GM23248 (cell line): ENCODE measurements at regions not wholly inside any gene's neighbourhood (a gene's known extent, or its start where the extent isn't known, plus 50 kb on each side); places are given as distances from the start of the nearest gene placed in this dataset.

Experiments used
- DNase-seq: peaks from one replicate; pipeline ENCODE4 v3.0.0-alpha.2; 2015
- H2AFZ ChIP-seq: fragments of 200-600 bp; sonication (generic); 2 replicates; pipeline ENCODE4 v1.6.1; 2016; ENCODE audit warnings: antibody characterized with exemption
- H3F3A ChIP-seq: fragments of 200-600 bp; sonication (generic); 2 replicates; pipeline ENCODE4 v1.6.1; 2016; ENCODE audit warnings: mild to moderate bottlenecking, antibody characterized with exemption, mixed run types; ENCODE audit not compliant: insufficient read depth
- H3K27ac ChIP-seq: fragments of 200-600 bp; sonication (generic); 2 replicates; pipeline ENCODE4 v1.5.1; 2016; ENCODE audit warnings: mild to moderate bottlenecking
- H3K27me3 ChIP-seq: fragments of 200-600 bp; sonication (generic); replicated peaks from 2 replicates; pipeline ENCODE4 v1.6.1; 2016; ENCODE audit warnings: mild to moderate bottlenecking; ENCODE audit not compliant: insufficient read depth
- H3K36me3 ChIP-seq: fragments of 200-600 bp; sonication (generic); 2 replicates; pipeline ENCODE4 v1.6.1; 2016; ENCODE audit warnings: low read depth, mild to moderate bottlenecking
- H3K4me1 ChIP-seq: fragments of 200-600 bp; sonication (generic); 2 replicates; pipeline ENCODE4 v1.6.1; 2016; ENCODE audit warnings: mild to moderate bottlenecking; ENCODE audit not compliant: insufficient read depth
- H3K4me2 ChIP-seq: fragments of 200-600 bp; sonication (generic); one replicate; pipeline ENCODE4 v1.6.1; 2016; ENCODE audit warnings: mild to moderate bottlenecking; ENCODE audit not compliant: unreplicated experiment
- H3K4me3 ChIP-seq: fragments of 200-600 bp; sonication (generic); 2 replicates; pipeline ENCODE4 v1.5.1; 2016; ENCODE audit warnings: mild to moderate bottlenecking
- H3K79me2 ChIP-seq: fragments of 200-600 bp; sonication (generic); 2 replicates; pipeline ENCODE4 v1.6.1; 2016; ENCODE audit warnings: mild to moderate bottlenecking; ENCODE audit not compliant: insufficient read depth
- H3K9ac ChIP-seq: fragments of 200-600 bp; sonication (generic); 2 replicates; pipeline ENCODE4 v1.6.1; 2016; ENCODE audit warnings: mild to moderate bottlenecking
- H3K9me2 ChIP-seq: fragments of 200-600 bp; sonication (generic); 2 replicates; pipeline ENCODE4 v1.6.1; 2016; ENCODE audit warnings: mixed run types, mild to moderate bottlenecking, moderate library complexity; ENCODE audit not compliant: insufficient read depth
- H3K9me3 ChIP-seq: fragments of 200-600 bp; sonication (generic); one replicate; pipeline ENCODE4 v1.6.1; 2017; ENCODE audit warnings: low read depth
- H4K20me1 ChIP-seq: fragments of 200-600 bp; sonication (generic); 2 replicates; pipeline ENCODE4 v1.6.0; 2016; ENCODE audit not compliant: insufficient read depth
- EZH2 ChIP-seq: fragments of 200-600 bp; sonication (generic); IDR thresholded peaks from 2 replicates; pipeline ENCODE4 v1.6.1; 2018; ENCODE audit warnings: antibody characterized with exemption, mild to moderate bottlenecking; ENCODE audit not compliant: insufficient read depth, poor library complexity, severe bottlenecking
- EZH2phosphoT487 ChIP-seq: fragments of 200-600 bp; sonication (generic); IDR thresholded peaks from 2 replicates; pipeline ENCODE4 v1.6.1; 2018; ENCODE audit warnings: antibody characterized with exemption, moderate library complexity, mild to moderate bottlenecking, low read depth; ENCODE audit not compliant: insufficient read depth
- WGBS, 2 experiments: methylation state at CpG; one replicate each; pipeline ENCODE4 v1.1.6; 2015 to 2017; ENCODE audit warnings: low lambda C conversion rate in 2 of 2, low coverage in 1 of 2; ENCODE audit errors: missing lambda C conversion rate in 2 of 2; 5-methylcytosine and 5-hydroxymethylcytosine counted together
- in situ Hi-C: fragments of 300-500 bp; cut with MboI; formaldehyde crosslinking; loops from 2 replicates; pipeline ENCODE4 v1.15.0; 2020

DNA sequence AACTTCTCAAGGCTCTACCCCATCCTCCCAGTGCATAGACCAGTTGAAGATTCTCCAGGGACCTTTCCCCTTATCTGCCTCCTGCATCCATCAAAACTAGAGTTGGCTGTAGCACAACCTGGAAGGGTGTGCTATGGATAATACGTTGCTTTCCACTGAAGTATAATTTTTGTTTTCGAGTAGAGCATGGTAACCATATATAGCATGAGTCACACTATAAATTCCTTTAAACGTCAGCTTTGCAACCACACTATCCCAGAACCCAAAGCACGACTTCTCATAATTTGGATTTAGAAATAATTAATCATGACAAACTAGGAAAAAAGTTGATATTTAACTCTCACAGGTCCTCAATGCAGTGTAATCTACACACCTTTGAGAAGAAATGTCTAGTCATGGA lies 138.3 kb upstream of the NBEA start:
- Histone ChIP-seq H4K20me1 (no peaks in the 10 kb centered on the region), H3K36me3 (no peaks in the 10 kb centered on the region), H3K27me3 (no peaks in the 10 kb centered on the region), H3F3A (no peaks in the 10 kb centered on the region), H3K4me1 (no peaks in the 10 kb centered on the region), H3K9me2 (no peaks in the 10 kb centered on the region), H2AFZ (no peak overlapping the region), H3K27ac (no peak overlapping the region), H3K79me2 (no peaks in the 10 kb centered on the region), H3K9ac (no peak overlapping the region), H3K4me2 (no peak overlapping the region), H3K9me3 (no peaks in the 10 kb centered on the region), H3K4me3 (no peak overlapping the region)
- DNase-seq = no peak
- TF ChIP-seq EZH2 = no peak
- no peak for TF ChIP-seq EZH2phosphoT487
- in situ Hi-C loops = no loop called here
- WGBS, 2 experiments = 39 to 46% methylated on average over 4 of the region's 4 CpGs

DNA sequence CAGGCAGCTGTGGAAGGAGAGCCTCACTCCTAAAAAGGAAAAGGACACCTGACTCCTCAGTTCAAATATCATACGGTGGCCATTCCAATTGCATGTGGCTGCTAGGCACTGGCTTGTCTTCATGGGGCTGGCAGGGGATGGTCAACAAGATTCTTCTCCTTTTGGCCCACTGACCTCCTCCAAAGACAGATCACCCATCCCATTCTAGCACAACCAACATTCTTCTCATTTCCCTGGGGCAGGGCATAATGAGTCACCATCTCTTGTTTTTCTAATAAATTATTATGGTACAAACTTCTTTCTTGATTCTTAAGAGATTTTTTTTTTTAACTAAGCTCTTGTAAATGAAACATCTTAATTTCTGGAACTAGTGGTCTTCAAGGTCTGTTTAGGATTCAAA lies 136.7 kb upstream of the NBEA start:
- no peak overlapping the region for H3K4me3 ChIP-seq
- H4K20me1 ChIP-seq = no peaks in the 10 kb centered on the region
- no peak for TF ChIP-seq EZH2
- H3K27me3 ChIP-seq = no peaks in the 10 kb centered on the region
- H3K9ac ChIP-seq = no peak overlapping the region
- H3F3A ChIP-seq = no peaks in the 10 kb centered on the region
- H3K4me2 ChIP-seq = no peak overlapping the region
- WGBS, 2 experiments = 21 to 48% methylated on average over 1 of the region's 1 CpG
- H3K36me3 ChIP-seq = no peaks in the 10 kb centered on the region
- H2AFZ ChIP-seq = no peak overlapping the region
- no peak overlapping the region for H3K27ac ChIP-seq
- H3K79me2 ChIP-seq = no peaks in the 10 kb centered on the region
- DNase-seq = no peak
- no peaks in the 10 kb centered on the region for H3K9me3 ChIP-seq
- no peaks in the 10 kb centered on the region for H3K4me1 ChIP-seq
- no peaks in the 10 kb centered on the region for H3K9me2 ChIP-seq
- in situ Hi-C loops = no loop called here

DNA sequence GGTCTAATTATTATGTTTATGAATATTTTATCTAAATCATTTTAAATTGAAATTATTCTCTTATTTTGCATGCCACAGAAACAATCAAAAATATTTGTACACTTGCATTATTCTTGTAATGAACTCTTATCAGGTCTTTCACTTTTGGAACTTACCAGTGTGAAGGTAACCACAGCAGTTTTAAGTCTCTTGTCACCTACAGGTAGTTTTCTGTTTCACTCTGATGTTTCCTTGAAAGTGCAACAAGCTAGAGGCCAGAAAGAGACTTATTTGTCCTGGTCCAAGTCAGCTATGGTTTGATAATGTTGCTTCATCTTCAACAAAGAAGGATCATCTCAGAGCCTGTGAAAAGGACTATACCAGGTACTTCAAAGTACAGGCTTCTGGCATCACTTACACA lies 133.4 kb upstream of the NBEA start:
- Histone ChIP-seq H3K27me3 (no peaks in the 10 kb centered on the region), H3K4me1 (no peaks in the 10 kb centered on the region), H2AFZ (no peak overlapping the region), H3K4me2 (no peak overlapping the region), H3K9me3 (no peaks in the 10 kb centered on the region), H3K36me3 (no peaks in the 10 kb centered on the region), H3K9ac (no peak overlapping the region), H4K20me1 (no peaks in the 10 kb centered on the region), H3K79me2 (no peaks in the 10 kb centered on the region), H3K4me3 (no peak overlapping the region), H3F3A (no peaks in the 10 kb centered on the region), H3K27ac (no peak overlapping the region), H3K9me2 (no peaks in the 10 kb centered on the region)
- TF ChIP-seq EZH2phosphoT487 = no peak
- no peak for TF ChIP-seq EZH2
- DNase-seq = no peak
- in situ Hi-C loops = no loop called here

DNA sequence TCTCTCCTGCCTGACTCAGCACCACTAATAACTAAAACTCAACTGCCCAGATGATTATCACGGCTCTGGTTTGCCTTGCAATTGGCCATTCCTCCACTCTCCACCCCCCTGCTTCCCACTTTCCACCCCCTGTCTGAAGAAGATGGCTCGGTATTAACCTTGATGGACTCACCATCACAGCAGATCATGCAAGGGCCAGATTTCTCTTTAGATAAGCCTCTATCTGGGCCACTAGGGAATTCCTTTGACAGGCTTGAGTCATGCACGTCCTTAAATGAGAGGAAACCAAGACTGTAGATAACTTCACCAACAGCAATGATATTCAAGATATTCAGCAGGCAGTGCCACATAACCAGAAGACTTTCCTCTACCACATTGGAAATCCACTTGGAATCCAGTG lies 131.1 kb upstream of the NBEA start:
- Histone ChIP-seq H3K27me3 (no peaks in the 10 kb centered on the region), H3K27ac (no peak overlapping the region), H3K36me3 (no peaks in the 10 kb centered on the region), H3K4me1 (no peaks in the 10 kb centered on the region), H4K20me1 (no peaks in the 10 kb centered on the region), H3K79me2 (no peaks in the 10 kb centered on the region), H3K9me2 (no peaks in the 10 kb centered on the region), H3K4me2 (no peak overlapping the region), H3K9me3 (no peaks in the 10 kb centered on the region), H3K4me3 (no peak overlapping the region), H3F3A (no peaks in the 10 kb centered on the region), H2AFZ (no peak overlapping the region), H3K9ac (no peak overlapping the region)
- in situ Hi-C loops = no loop called here
- 16 to 25% methylated on average over 3 of the region's 3 CpGs for WGBS, 2 experiments
- TF ChIP-seq EZH2 = no peak
- TF ChIP-seq EZH2phosphoT487 = no peak
- DNase-seq = no peak

DNA sequence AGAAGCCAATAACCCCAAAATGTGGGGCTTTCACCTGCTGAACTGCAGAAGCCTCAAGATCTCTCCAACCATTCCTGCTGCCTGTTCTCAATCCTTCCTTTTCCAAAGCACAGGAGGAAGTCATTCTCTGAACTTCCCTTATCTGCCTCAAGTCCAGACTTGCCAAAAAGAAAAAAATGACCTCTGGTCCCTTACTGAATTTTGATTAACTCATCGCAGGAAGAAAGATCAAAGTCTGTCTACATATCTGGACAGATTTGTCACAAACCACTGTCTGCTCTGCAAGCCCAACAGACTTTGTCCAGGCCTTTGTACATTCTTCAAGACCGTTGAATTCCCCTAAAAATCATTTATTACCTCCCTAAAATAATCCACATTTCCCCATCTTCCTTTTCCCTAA lies 126.5 kb upstream of the NBEA start:
- Histone ChIP-seq H3K79me2 (no peaks in the 10 kb centered on the region), H3K9me3 (no peaks in the 10 kb centered on the region), H2AFZ (no peak overlapping the region), H3K4me2 (no peak overlapping the region), H3K36me3 (no peaks in the 10 kb centered on the region), H3F3A (no peaks in the 10 kb centered on the region), H3K27me3 (no peaks in the 10 kb centered on the region), H3K27ac (no peak overlapping the region), H3K9me2 (no peaks in the 10 kb centered on the region), H3K4me1 (no peaks in the 10 kb centered on the region), H3K4me3 (no peak overlapping the region), H4K20me1 (no peaks in the 10 kb centered on the region), H3K9ac (no peak overlapping the region)
- in situ Hi-C loops = no loop called here
- TF ChIP-seq EZH2 (no peak), EZH2phosphoT487 (no peak)
- 67 to 68% methylated on average over 2 of the region's 2 CpGs for WGBS, 2 experiments
- DNase-seq = no peak
